ENCODE measurements at regions not wholly inside any gene's neighbourhood (a gene's known extent, or its start where the extent isn't known, plus 50 kb on each side); places are given as distances from the start of the nearest gene placed in this dataset.
"Not testable (repeated sequence)": the region's sequence is repeated elsewhere in the genome, so short reads cannot be mapped to it uniquely, and the experiment has no call there.

- DNase-seq (no peak), ATAC-seq (no peak)
- H3K9me3 ChIP-seq = peaks cover 0 to 40% (median 20%) of the 10 kb centered on the region in 11 donors
- TF ChIP-seq, protein P1, sequence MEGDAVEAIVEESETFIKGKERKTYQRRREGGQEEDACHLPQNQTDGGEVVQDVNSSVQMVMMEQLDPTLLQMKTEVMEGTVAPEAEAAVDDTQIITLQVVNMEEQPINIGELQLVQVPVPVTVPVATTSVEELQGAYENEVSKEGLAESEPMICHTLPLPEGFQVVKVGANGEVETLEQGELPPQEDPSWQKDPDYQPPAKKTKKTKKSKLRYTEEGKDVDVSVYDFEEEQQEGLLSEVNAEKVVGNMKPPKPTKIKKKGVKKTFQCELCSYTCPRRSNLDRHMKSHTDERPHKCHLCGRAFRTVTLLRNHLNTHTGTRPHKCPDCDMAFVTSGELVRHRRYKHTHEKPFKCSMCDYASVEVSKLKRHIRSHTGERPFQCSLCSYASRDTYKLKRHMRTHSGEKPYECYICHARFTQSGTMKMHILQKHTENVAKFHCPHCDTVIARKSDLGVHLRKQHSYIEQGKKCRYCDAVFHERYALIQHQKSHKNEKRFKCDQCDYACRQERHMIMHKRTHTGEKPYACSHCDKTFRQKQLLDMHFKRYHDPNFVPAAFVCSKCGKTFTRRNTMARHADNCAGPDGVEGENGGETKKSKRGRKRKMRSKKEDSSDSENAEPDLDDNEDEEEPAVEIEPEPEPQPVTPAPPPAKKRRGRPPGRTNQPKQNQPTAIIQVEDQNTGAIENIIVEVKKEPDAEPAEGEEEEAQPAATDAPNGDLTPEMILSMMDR (IDR thresholded peaks at IDR 0.05) = no peak
- H3K27me3 ChIP-seq = no peaks in the 10 kb centered on the region
- no peaks in the 10 kb centered on the region for H3K36me3 ChIP-seq
- H3K27ac ChIP-seq = no peak overlapping the region
- no peak overlapping the region for H3K4me3 ChIP-seq
- WGBS, 2 donors = 70 to 79% methylated on average over 1 of the region's 1 CpG
- peaks cover 0 to 12% (median 0%) of the 10 kb centered on the region in 9 donors for H3K4me1 ChIP-seq
- intact Hi-C loops (cut with DNase I) = no loop called here
Observed at GRCh38 chr15:69926006-69926405, 171.7 kb downstream of the TLE3 start.

DNA sequence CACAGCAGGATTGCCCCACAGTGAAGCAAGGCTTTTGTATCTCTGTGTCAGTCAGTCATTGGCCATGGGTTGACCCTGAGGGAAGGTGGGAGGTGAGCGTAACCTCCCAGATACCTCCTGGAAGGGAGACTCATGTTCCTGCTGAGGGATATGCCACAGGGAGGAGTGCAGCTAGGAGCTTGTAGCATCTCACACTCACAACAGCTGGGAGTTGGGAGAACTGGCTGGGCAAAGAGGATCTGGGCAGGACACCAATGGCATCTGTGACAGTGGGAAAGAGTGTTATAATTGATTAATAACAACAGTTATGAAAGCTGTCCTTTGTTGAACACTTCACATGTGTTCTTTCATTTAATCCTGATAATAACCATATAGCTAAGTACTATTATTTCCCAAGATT lies 171.0 kb downstream of the TLE3 start:
- Histone ChIP-seq H3K27ac (no peak overlapping the region), H3K27me3 (no peaks in the 10 kb centered on the region), H3K36me3 (no peaks in the 10 kb centered on the region), H3K9me3 (peaks cover 0 to 40% (median 20%) of the 10 kb centered on the region in 11 donors), H3K4me3 (no peak overlapping the region), H3K4me1 (peaks cover 0 to 18% (median 3%) of the 10 kb centered on the region in 9 donors)
- TF ChIP-seq, protein P1 (IDR thresholded peaks at IDR 0.05) = no peak
- DNase-seq (no peak), ATAC-seq (no peak)
- WGBS, 2 donors = 97 to 100% methylated on average over 1 of the region's 1 CpG
- intact Hi-C loops (cut with DNase I) = no loop called here

DNA sequence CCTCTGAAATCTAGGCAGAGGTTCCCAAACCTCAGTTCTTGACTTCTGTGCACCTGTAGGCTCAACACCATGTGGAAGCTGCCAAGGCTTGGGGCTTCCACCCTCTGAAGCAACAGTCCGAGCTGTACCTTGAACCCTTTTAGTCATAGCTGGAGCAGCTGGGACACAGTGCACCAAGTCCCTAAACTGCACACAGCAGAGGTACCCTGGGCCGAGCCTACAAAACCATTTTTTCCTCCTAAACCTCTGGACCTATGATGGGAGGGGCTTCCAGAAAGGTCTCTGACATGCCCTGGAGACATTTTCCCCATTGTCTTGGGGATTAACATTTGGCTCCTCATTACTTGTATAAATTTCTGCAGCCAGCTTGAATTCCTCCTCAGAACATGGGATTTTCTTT lies 168.8 kb downstream of the TLE3 start:
- H3K4me3 ChIP-seq; intact Hi-C loops (cut with DNase I); H3K36me3 ChIP-seq; H3K27ac ChIP-seq; DNase-seq; ATAC-seq: not testable (repeated sequence)
- peaks cover 0 to 24% (median 4%) of the 10 kb centered on the region in 9 donors for H3K4me1 ChIP-seq
- peaks cover 0 to 24% (median 13%) of the 10 kb centered on the region in 11 donors for H3K9me3 ChIP-seq
- WGBS, 2 donors = 77 to 85% methylated on average over 2 of the region's 2 CpGs
- H3K27me3 ChIP-seq = peaks cover 0 to 13% (median 3%) of the 10 kb centered on the region in 7 donors

GRCh38 chr15:69929905-69930630 lies 167.6 kb downstream of the TLE3 start:
- WGBS, 2 donors = 86 to 88% methylated on average over 10 of the region's 10 CpGs
- H3K4me3 ChIP-seq = no peak overlapping the region
- TF ChIP-seq, protein P1 (IDR thresholded peaks at IDR 0.05) = no peak
- peaks cover 0 to 13% (median 4%) of the 10 kb centered on the region in 7 donors for H3K27me3 ChIP-seq
- H3K36me3 ChIP-seq = no peaks in the 10 kb centered on the region
- no peak for DNase-seq
- intact Hi-C loops (cut with DNase I) = loop anchor here in 1 of 10 donors (10.0 kb wide), 1 partner anchor 445 kb away; no protein-coding TSS in a partner anchor
- peaks cover 0 to 20% (median 6%) of the 10 kb centered on the region in 11 donors for H3K9me3 ChIP-seq
- H3K4me1 ChIP-seq = peaks cover 0 to 24% (median 4%) of the 10 kb centered on the region in 9 donors
- peak overlapping the region in 6 of 10 donors; percentile 33 to 81 (median 76) for H3K27ac ChIP-seq
- no peak for ATAC-seq

- H3K4me3 ChIP-seq = no peak overlapping the region
- WGBS, 2 donors = 63 to 66% methylated on average over 5 of the region's 5 CpGs
- H3K27ac ChIP-seq = peak overlapping the region in 7 of 10 donors; percentile 23 to 81 (median 74)
- peak in 7 of 8 donors; percentile 56 to 88 (median 73) for ATAC-seq
- peaks cover 0 to 20% (median 10%) of the 10 kb centered on the region in 11 donors for H3K9me3 ChIP-seq
- TF ChIP-seq, protein P1 (IDR thresholded peaks at IDR 0.05) = no peak
- peaks cover 0 to 13% (median 4%) of the 10 kb centered on the region in 7 donors for H3K27me3 ChIP-seq
- intact Hi-C loops (cut with DNase I) = loop anchor here in 1 of 10 donors (10.0 kb wide), 1 partner anchor 446 kb away; no protein-coding TSS in a partner anchor
- peaks cover 0 to 24% (median 4%) of the 10 kb centered on the region in 9 donors for H3K4me1 ChIP-seq
- DNase-seq = no peak
- no peaks in the 10 kb centered on the region for H3K36me3 ChIP-seq
Observed at GRCh38 chr15:69930754-69931153, 167.0 kb downstream of the TLE3 start.

All from heart right ventricle (tissue), 16 donors.